ENCODE measurements at regions not wholly inside any gene's neighbourhood (a gene's known extent, or its start where the extent isn't known, plus 50 kb on each side); places are given as distances from the start of the nearest gene placed in this dataset.
A peak's percentile ranks its signal among the peaks of the same experiment; 100 is the strongest.
"Not testable (repeated sequence)": the region's sequence is repeated elsewhere in the genome, so short reads cannot be mapped to it uniquely, and the experiment has no call there.

- no peak for DNase-seq
These were observed 130.2 kb upstream of the CFAP20DC start for GRCh38 chr3:59180006-59180405.

DNA sequence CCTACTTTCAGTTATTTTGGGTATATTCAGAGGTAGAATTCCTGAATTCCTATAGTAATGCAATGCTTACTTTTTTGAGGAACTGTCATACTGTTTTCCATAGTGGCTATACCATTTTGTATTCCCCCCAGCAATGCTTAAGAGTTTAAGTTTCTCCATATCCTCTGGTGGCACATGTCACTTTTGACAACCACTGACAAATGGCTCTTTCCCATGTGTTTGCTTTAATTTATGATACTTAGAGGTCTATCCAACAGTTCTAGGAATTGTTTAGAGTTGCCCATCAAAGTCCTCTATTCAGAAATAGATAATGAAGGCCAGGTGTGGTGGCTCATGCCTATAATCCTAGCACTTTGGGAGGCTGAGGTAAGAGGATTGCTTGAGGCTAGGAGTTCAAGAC, 128.9 kb upstream of the CFAP20DC start:
- no peak for DNase-seq

- DNase-seq = no peak
These were observed 121.7 kb upstream of the CFAP20DC start for GRCh38 chr3:59171491-59171890.

DNA sequence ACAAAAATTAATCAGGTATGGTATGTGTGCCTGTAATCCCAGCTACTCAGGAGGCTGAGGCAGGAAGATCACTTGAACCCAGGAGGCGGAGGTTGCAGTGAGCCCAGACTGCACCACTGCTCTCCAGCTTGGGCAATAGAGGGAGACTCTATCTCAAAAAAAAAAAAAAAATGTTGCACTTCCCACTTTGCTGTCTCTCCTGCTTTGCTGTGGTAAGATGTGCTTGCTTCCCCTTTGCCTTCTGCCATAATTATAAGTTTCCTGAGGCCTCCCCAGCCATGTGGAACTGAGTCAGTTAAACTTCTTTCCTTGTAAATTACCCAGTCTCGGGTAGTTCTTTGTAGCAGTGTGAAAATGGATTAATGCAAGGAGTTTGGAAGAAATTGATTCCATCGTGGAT, 120.3 kb upstream of the CFAP20DC start:
- not testable (repeated sequence) for DNase-seq

DNA sequence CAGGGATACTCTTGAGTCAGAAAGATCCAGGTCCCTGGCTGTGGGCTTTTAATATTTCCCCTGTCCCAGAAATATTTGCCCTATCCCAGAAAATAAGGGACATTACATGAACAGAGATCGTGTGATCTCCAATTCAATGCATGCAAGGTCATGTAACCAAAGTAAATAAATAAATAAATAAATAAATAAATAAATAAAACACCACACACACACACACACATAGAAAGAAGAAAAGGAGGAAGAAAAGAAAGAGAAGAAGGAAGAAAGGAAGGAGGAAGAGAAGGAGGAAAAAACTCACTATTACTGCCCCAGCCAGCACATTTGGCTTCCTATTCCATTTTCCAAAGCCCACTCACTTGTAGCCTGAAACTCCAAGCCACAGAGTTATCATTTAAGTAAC, 117.9 kb upstream of the CFAP20DC start:
- no peak for DNase-seq

GRCh38 chr3:59163953-59164352, 114.1 kb upstream of the CFAP20DC start:
- peak; percentile 13 for DNase-seq

- no peak for DNase-seq
These were observed 111.2 kb upstream of the CFAP20DC start for GRCh38 chr3:59161048-59161447.

DNA sequence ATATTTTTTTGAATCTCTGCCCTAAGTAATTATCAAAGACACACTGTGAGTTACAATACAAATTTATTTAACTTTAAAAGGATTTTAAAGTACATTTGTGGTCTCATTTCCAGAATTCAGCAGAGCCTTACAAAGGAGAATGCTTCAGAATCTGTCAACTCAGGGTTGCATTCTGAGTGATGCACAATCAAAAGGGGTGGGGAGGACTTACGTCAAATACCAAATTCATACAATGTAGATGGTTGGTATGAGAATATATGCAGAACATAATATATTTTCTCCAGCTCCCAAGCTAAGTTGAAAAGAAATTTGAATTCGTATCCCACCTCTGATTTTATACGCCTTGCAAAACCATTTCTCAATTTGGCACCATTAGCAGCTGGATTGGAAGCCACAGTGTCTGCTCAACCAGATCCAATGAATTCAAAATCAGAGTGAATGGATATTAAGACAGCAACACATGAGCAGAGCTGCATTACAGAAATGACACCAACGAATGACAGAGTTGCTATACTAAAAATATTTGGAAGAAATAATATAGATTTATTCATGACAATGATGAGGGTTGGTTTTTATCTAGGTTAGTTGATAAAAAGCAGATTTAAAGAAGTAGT, 110.4 kb upstream of the CFAP20DC start:
- DNase-seq = no peak

GRCh38 chr3:59153648-59154047, 103.8 kb upstream of the CFAP20DC start:
- no peak for DNase-seq

GRCh38 chr3:59152943-59153342, 103.1 kb upstream of the CFAP20DC start:
- no peak for DNase-seq

GRCh38 chr3:59150039-59150438, 100.2 kb upstream of the CFAP20DC start:
- no peak for DNase-seq

GRCh38 chr3:59149166-59149565, 99.3 kb upstream of the CFAP20DC start:
- DNase-seq = no peak

GRCh38 chr3:59143447-59143846, 93.6 kb upstream of the CFAP20DC start:
- no peak for DNase-seq

GRCh38 chr3:59142556-59142955, 92.7 kb upstream of the CFAP20DC start:
- no peak for DNase-seq

DNA sequence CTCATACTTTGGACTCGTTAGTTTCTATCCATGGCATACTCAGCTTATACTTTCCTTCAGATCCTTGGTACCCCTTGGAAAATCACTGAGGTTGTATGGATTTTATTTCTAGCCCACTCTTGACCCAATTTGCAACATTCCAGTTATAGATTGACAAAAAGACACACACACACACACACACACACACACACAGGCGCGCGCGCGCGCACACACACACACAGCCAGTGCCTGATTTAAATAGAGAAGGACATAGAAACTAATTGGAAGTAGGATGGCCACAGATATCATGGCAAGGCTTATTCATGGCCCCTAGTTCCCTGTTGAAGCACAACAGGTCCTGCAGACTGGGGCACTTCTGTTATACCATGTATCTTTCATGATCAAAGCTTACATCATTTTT, 89.1 kb upstream of the CFAP20DC start:
- no peak for DNase-seq

GRCh38 chr3:59137415-59137814, 87.6 kb upstream of the CFAP20DC start:
- DNase-seq = no peak

GRCh38 chr3:59136081-59136480, 86.3 kb upstream of the CFAP20DC start:
- no peak for DNase-seq

GRCh38 chr3:59135096-59135495, 85.3 kb upstream of the CFAP20DC start:
- DNase-seq = no peak

- DNase-seq = peak; percentile 88
These were observed 83.5 kb upstream of the CFAP20DC start for GRCh38 chr3:59133311-59133710.

DNA sequence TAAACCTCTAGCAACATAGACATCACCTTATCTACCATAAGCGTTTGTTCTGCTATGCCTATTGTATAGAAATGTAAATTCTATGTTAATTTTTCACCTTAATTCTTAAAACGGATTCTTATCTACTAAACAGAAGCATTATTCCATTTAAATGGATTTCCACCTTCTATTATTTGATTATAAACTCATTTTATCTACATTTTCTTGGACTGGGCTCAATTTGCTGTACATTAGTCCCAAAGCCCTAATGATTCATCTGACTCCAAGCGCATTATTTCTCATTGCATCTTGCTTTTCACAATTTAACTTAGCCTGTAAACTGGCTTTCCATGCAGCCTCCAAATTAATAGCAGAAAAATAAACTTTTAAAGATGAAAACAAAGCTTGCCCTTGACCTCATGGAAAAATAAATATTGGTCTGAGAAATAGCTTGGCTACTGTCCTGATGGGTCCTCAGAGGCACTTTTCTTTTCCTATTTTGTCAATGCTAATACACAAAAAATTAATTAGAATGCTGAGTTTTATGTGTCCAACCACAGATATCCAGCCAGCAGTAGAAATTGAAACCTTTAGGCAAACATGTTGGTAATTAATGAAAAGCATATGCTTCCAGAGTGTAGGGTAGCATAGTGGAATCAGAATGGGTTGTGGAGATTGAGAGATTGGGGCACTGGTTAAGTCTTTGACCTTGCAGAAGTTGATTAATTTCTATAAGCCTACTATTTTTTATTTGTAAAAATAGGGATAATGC, 81.4 kb upstream of the CFAP20DC start:
- DNase-seq = peak; percentile 26

GRCh38 chr3:59128685-59129084, 78.9 kb upstream of the CFAP20DC start:
- no peak for DNase-seq

- DNase-seq = peak; percentile 96
These were observed 77.2 kb upstream of the CFAP20DC start for GRCh38 chr3:59127071-59127470.

GRCh38 chr3:59126446-59126845, 76.6 kb upstream of the CFAP20DC start:
- DNase-seq = peak; percentile 65

- DNase-seq = no peak
These were observed 71.7 kb upstream of the CFAP20DC start for GRCh38 chr3:59121346-59122144.

Measured in fibroblast of skin of back (primary cell).